ENCODE measurements at regions not wholly inside any gene's neighbourhood (a gene's known extent, or its start where the extent isn't known, plus 50 kb on each side); places are given as distances from the start of the nearest gene placed in this dataset.

GRCh38 chr1:199287647-199288046 is 648.8 kb downstream of the PTPRC start:
- no peak for TF ChIP-seq POLR2A (IDR thresholded peaks at IDR 0.05)
- no peak for TF ChIP-seq CTCF (IDR thresholded peaks at IDR 0.05)
